HEK293T (cell line): ENCODE measurements at regions not wholly inside any gene's neighbourhood (a gene's known extent, or its start where the extent isn't known, plus 50 kb on each side); places are given as distances from the start of the nearest gene placed in this dataset.

Experiments used
- BHLHE40 ChIP-seq: fragments of 450-650 bp; IDR thresholded peaks from 2 replicates; pipeline ENCODE4 v1.6.1; 2016; ENCODE audit warnings: mild to moderate bottlenecking, moderate library complexity, borderline replicate concordance
- CTBP1 ChIP-seq: fragments of 450-650 bp; IDR thresholded peaks from 2 replicates; pipeline ENCODE4 v1.6.1; 2016; ENCODE audit warnings: borderline replicate concordance
- ELF4 ChIP-seq: fragments of 450-650 bp; IDR thresholded peaks from 2 replicates; pipeline ENCODE4 v1.6.1; 2017; ENCODE audit warnings: antibody characterized with exemption
- FOXA1 ChIP-seq: fragments of 450-650 bp; IDR thresholded peaks from 2 replicates; pipeline ENCODE4 v1.6.1; 2016; ENCODE audit warnings: mild to moderate bottlenecking
- FOXK2 ChIP-seq: fragments of 450-650 bp; IDR thresholded peaks from 2 replicates; pipeline ENCODE4 v1.6.1; 2016; ENCODE audit warnings: mild to moderate bottlenecking
- FOXM1 ChIP-seq: fragments of 450-650 bp; IDR thresholded peaks from 2 replicates; pipeline ENCODE4 v1.6.1; 2017; ENCODE audit warnings: mild to moderate bottlenecking, borderline replicate concordance
- HDGF ChIP-seq: fragments of 450-650 bp; IDR thresholded peaks from 2 replicates; pipeline ENCODE4 v1.6.1; 2017; ENCODE audit warnings: antibody characterized with exemption, borderline replicate concordance
- LEF1 ChIP-seq: fragments of 450-650 bp; IDR thresholded peaks from 2 replicates; pipeline ENCODE4 v1.6.1; 2017; ENCODE audit warnings: mild to moderate bottlenecking, borderline replicate concordance
- NFRKB ChIP-seq: fragments of 450-650 bp; IDR thresholded peaks from 2 replicates; pipeline ENCODE4 v1.6.1; 2016; ENCODE audit warnings: mild to moderate bottlenecking, moderate library complexity
- SP1 ChIP-seq: fragments of 450-650 bp; IDR thresholded peaks from 2 replicates; pipeline ENCODE4 v1.6.1; 2017
- SUZ12 ChIP-seq: fragments of 450-650 bp; IDR thresholded peaks from 2 replicates; pipeline ENCODE4 v1.6.1; 2016; ENCODE audit warnings: mild to moderate bottlenecking
- TARDBP ChIP-seq: fragments of 450-650 bp; IDR thresholded peaks from 2 replicates; pipeline ENCODE4 v1.6.1; 2016
- ZNF384 ChIP-seq: fragments of 450-650 bp; IDR thresholded peaks from 2 replicates; pipeline ENCODE4 v1.6.1; 2016

- TF ChIP-seq FOXA1 (no peak), ZNF384 (no peak), BHLHE40 (no peak), FOXM1 (no peak), HDGF (no peak), TARDBP (no peak), SP1 (no peak), CTBP1 (no peak), NFRKB (no peak), FOXK2 (no peak), LEF1 (no peak), SUZ12 (no peak), ELF4 (no peak)
Observed at GRCh38 chr12:67430708-67431335, 161.7 kb downstream of the CAND1 start.
